Liver (tissue), 8 donors: ENCODE measurements at regions not wholly inside any gene's neighbourhood (a gene's known extent, or its start where the extent isn't known, plus 50 kb on each side); places are given as distances from the start of the nearest gene placed in this dataset.

Experiments
- DNase-seq: peaks from one replicate; pipeline ENCODE4 v3.0.0-alpha.2; 2017; ENCODE audit warnings: low spot score
- H3K27ac ChIP-seq, 2 donors: one replicate each; pipeline ENCODE4 v1.7.0; 2013; ENCODE audit warnings: inconsistent platforms in 2 of 2, low read length in 2 of 2, control low read depth in 1 of 2, low read depth in 1 of 2, mild to moderate bottlenecking in 1 of 2
- H3K27me3 ChIP-seq, 4 donors: one replicate each; pipeline versions ENCODE4 v1.6.1 to v1.7.0; 2013; ENCODE audit warnings: low read length in 3 of 4, inconsistent platforms in 1 of 4, mild to moderate bottlenecking in 1 of 4, moderate library complexity in 1 of 4; ENCODE audit not compliant: control insufficient read depth in 4 of 4, insufficient read depth in 4 of 4
- H3K36me3 ChIP-seq, 4 donors: one replicate each; pipeline versions ENCODE4 v1.6.1 to v1.7.0; 2013; ENCODE audit warnings: low read length in 3 of 4, mild to moderate bottlenecking in 3 of 4, low read depth in 1 of 4, moderate library complexity in 1 of 4; ENCODE audit not compliant: control insufficient read depth in 4 of 4, insufficient read depth in 3 of 4
- H3K4me1 ChIP-seq, 4 donors: one replicate each; pipeline versions ENCODE4 v1.6.1 to v1.7.0; 2013; ENCODE audit warnings: low read length in 3 of 4, mild to moderate bottlenecking in 3 of 4, moderate library complexity in 1 of 4; ENCODE audit not compliant: control insufficient read depth in 4 of 4, insufficient read depth in 4 of 4
- H3K4me3 ChIP-seq, 3 donors: one replicate each; pipeline versions ENCODE4 v1.6.1 to v1.7.0; 2013; ENCODE audit warnings: low read length in 3 of 3, control low read depth in 1 of 3, low read depth in 1 of 3, mild to moderate bottlenecking in 1 of 3
- H3K9ac ChIP-seq, 2 donors: one replicate each; pipeline ENCODE4 v1.7.0; 2013; ENCODE audit warnings: low read length in 2 of 2, mild to moderate bottlenecking in 2 of 2, moderate library complexity in 2 of 2, control low read depth in 1 of 2, low read depth in 1 of 2
- H3K9me3 ChIP-seq, 4 donors: one replicate each; pipeline versions ENCODE4 v1.6.1 to v1.7.0; 2013; ENCODE audit warnings: low read length in 3 of 4; ENCODE audit not compliant: control insufficient read depth in 4 of 4
- EGR1 ChIP-seq, 2 donors: IDR thresholded peaks; 2 replicates each; pipeline ENCODE4 v1.6.1; 2016 to 2018; ENCODE audit warnings: antibody characterized with exemption in 2 of 2, low read depth in 2 of 2
- FOXA1 ChIP-seq: IDR thresholded peaks from 2 replicates; pipeline ENCODE4 v1.6.1; 2016; ENCODE audit warnings: antibody characterized with exemption
- FOXA2 ChIP-seq: IDR thresholded peaks from 2 replicates; pipeline ENCODE4 v1.6.1; 2016; ENCODE audit warnings: antibody characterized with exemption
- GABPA ChIP-seq, 2 donors: IDR thresholded peaks in 1 of 2; conservative IDR thresholded peaks in 1 of 2; 2 replicates each; pipeline ENCODE4 v1.6.1; 2016; ENCODE audit warnings: antibody characterized with exemption in 2 of 2, mild to moderate bottlenecking in 1 of 2, moderate library complexity in 1 of 2
- HNF4A ChIP-seq, 2 donors: conservative IDR thresholded peaks; 2 replicates each; pipeline ENCODE4 v1.6.1; 2016; ENCODE audit warnings: antibody characterized with exemption in 2 of 2, mild to moderate bottlenecking in 2 of 2
- HNF4G ChIP-seq: IDR thresholded peaks from 2 replicates; pipeline ENCODE4 v1.6.1; 2016; ENCODE audit warnings: antibody characterized with exemption
- JUND ChIP-seq, 2 donors: IDR thresholded peaks; 2 replicates each; pipeline ENCODE4 v1.6.1; 2016; ENCODE audit warnings: antibody characterized with exemption in 2 of 2
- NR2F2 ChIP-seq: IDR thresholded peaks from 2 replicates; pipeline ENCODE4 v1.6.1; 2016; ENCODE audit warnings: antibody characterized with exemption
- RAD21 ChIP-seq, 2 donors: IDR thresholded peaks; 2 replicates each; pipeline ENCODE4 v1.6.1; 2016; ENCODE audit warnings: antibody characterized with exemption in 2 of 2, mild to moderate bottlenecking in 2 of 2
- RXRA ChIP-seq, 2 donors: IDR thresholded peaks; 2 replicates each; pipeline ENCODE4 v1.6.1; 2017 to 2018; ENCODE audit warnings: antibody characterized with exemption in 2 of 2, mild to moderate bottlenecking in 1 of 2
- SP1 ChIP-seq: IDR thresholded peaks from 2 replicates; pipeline ENCODE4 v1.6.1; 2018; ENCODE audit warnings: antibody characterized with exemption, mild to moderate bottlenecking
- TAF1 ChIP-seq: conservative IDR thresholded peaks from 2 replicates; pipeline ENCODE4 v1.6.1; 2016; ENCODE audit warnings: antibody characterized with exemption, mild to moderate bottlenecking
- YY1 ChIP-seq: IDR thresholded peaks from 2 replicates; pipeline ENCODE4 v1.6.1; 2016; ENCODE audit warnings: antibody characterized with exemption, mild to moderate bottlenecking
- ZBTB33 ChIP-seq: IDR thresholded peaks from 2 replicates; pipeline ENCODE4 v1.6.1; 2016; ENCODE audit warnings: antibody characterized with exemption
- WGBS: extraction: QIAGEN DNeasy Blood & Tissue Kit; methylation state at CpG from one replicate; pipeline ENCODE4 v1.1.7; 2013; 5-methylcytosine and 5-hydroxymethylcytosine counted together
- TF ChIP-seq, protein P1 (sequence below): IDR thresholded peaks from 2 replicates; pipeline ENCODE4 v1.6.1; 2016; ENCODE audit warnings: antibody characterized with exemption
- TF ChIP-seq, protein P2 (sequence below): fragments of 150-350 bp; IDR thresholded peaks from 2 replicates; pipeline ENCODE4 v1.5.1; 2017; ENCODE audit warnings: improper control_type of control experiment, low read depth, low read length; ENCODE audit not compliant: missing input control
- TF ChIP-seq, protein P3 (sequence below): IDR thresholded peaks from 2 replicates; pipeline ENCODE4 v1.6.1; 2016; ENCODE audit warnings: antibody characterized with exemption
- TF ChIP-seq, protein P4 (sequence below): IDR thresholded peaks from 2 replicates; pipeline ENCODE4 v1.6.1; 2016; ENCODE audit warnings: antibody characterized with exemption, mild to moderate bottlenecking
- donor health status: healthy.
- donor health status: healthy.
- donor health status: healthy.
- donor health status: healthy.
- donor health status: healthy.

DNA sequence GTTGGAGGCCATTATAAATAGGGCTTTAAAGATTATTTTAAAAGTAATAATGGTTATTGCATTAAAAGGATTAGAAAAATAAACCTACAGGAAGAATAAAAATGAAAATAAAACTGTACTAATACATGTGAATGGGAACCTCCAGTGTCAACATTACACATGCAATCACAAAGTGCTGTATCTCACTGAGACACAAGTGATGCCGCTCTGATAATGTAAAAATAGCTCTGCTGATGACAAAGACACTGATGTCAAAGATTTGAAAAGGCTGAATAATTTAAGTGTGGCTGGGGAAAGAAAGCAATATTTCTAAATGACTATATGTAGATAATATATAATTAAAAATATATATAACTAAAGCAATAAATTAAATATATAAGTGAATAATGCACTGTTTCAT lies 129.1 kb upstream of the RAP2B start:
- no peaks in the 10 kb centered on the region for H3K9me3 ChIP-seq
- no peak for DNase-seq
- no peak overlapping the region for H3K9ac ChIP-seq
- no peak for TF ChIP-seq NR2F2
- no peak for TF ChIP-seq RXRA (IDR thresholded peaks at IDR 0.05)
- TF ChIP-seq, protein P1, sequence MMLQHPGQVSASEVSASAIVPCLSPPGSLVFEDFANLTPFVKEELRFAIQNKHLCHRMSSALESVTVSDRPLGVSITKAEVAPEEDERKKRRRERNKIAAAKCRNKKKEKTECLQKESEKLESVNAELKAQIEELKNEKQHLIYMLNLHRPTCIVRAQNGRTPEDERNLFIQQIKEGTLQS: no peak
- TF ChIP-seq HNF4G: no peak
- TF ChIP-seq, protein P2, sequence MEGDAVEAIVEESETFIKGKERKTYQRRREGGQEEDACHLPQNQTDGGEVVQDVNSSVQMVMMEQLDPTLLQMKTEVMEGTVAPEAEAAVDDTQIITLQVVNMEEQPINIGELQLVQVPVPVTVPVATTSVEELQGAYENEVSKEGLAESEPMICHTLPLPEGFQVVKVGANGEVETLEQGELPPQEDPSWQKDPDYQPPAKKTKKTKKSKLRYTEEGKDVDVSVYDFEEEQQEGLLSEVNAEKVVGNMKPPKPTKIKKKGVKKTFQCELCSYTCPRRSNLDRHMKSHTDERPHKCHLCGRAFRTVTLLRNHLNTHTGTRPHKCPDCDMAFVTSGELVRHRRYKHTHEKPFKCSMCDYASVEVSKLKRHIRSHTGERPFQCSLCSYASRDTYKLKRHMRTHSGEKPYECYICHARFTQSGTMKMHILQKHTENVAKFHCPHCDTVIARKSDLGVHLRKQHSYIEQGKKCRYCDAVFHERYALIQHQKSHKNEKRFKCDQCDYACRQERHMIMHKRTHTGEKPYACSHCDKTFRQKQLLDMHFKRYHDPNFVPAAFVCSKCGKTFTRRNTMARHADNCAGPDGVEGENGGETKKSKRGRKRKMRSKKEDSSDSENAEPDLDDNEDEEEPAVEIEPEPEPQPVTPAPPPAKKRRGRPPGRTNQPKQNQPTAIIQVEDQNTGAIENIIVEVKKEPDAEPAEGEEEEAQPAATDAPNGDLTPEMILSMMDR: no peak
- no peak for TF ChIP-seq JUND (IDR thresholded peaks at IDR 0.05)
- no peak for TF ChIP-seq TAF1
- no peak for TF ChIP-seq YY1
- TF ChIP-seq RAD21 (IDR thresholded peaks at IDR 0.05): no peak
- TF ChIP-seq SP1: no peak
- TF ChIP-seq FOXA1: no peak
- no peak for TF ChIP-seq HNF4A (conservative IDR thresholded peaks at IDR 0.05)
- TF ChIP-seq, protein P3, sequence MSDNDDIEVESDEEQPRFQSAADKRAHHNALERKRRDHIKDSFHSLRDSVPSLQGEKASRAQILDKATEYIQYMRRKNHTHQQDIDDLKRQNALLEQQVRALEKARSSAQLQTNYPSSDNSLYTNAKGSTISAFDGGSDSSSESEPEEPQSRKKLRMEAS: no peak
- no peak for TF ChIP-seq GABPA (IDR thresholded peaks at IDR 0.05 in 1 of 2, conservative IDR thresholded peaks at IDR 0.05 in 1 of 2)
- TF ChIP-seq FOXA2: no peak
- TF ChIP-seq EGR1 (IDR thresholded peaks at IDR 0.05; ENCODE audit: low read depth in 2 of 2): no peak
- WGBS: 97% methylated on average over 1 of the region's 1 CpG
- H3K4me3 ChIP-seq: no peak overlapping the region
- H3K27me3 ChIP-seq: peaks cover 0 to 2% (median 0%) of the 10 kb centered on the region in 4 donors
- H3K36me3 ChIP-seq: no peaks in the 10 kb centered on the region
- no peaks in the 10 kb centered on the region for H3K4me1 ChIP-seq
- H3K27ac ChIP-seq: no peak overlapping the region

DNA sequence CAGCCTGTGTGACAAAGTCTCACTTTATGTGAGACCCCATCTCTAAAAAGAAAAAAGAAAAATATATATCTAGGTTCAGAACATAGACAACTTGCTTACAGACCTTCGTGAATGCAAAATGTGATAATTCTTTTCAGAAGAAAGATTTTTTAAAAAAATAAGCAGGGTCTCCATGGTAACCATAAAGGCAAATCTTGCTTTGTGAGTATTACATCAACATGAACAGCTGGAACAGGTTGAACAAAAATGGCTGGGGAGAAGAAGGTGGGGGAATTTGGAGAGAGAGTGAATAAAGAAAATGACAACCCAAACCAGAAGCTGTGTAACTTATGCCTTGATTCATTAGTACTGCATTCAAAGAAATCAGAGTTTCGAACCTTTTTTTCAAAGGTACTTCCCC lies 125.2 kb upstream of the RAP2B start:
- no peak for TF ChIP-seq JUND (IDR thresholded peaks at IDR 0.05)
- TF ChIP-seq GABPA (IDR thresholded peaks at IDR 0.05 in 1 of 2, conservative IDR thresholded peaks at IDR 0.05 in 1 of 2): no peak
- no peak for TF ChIP-seq FOXA2
- TF ChIP-seq, protein P2: no peak
- TF ChIP-seq, protein P4, sequence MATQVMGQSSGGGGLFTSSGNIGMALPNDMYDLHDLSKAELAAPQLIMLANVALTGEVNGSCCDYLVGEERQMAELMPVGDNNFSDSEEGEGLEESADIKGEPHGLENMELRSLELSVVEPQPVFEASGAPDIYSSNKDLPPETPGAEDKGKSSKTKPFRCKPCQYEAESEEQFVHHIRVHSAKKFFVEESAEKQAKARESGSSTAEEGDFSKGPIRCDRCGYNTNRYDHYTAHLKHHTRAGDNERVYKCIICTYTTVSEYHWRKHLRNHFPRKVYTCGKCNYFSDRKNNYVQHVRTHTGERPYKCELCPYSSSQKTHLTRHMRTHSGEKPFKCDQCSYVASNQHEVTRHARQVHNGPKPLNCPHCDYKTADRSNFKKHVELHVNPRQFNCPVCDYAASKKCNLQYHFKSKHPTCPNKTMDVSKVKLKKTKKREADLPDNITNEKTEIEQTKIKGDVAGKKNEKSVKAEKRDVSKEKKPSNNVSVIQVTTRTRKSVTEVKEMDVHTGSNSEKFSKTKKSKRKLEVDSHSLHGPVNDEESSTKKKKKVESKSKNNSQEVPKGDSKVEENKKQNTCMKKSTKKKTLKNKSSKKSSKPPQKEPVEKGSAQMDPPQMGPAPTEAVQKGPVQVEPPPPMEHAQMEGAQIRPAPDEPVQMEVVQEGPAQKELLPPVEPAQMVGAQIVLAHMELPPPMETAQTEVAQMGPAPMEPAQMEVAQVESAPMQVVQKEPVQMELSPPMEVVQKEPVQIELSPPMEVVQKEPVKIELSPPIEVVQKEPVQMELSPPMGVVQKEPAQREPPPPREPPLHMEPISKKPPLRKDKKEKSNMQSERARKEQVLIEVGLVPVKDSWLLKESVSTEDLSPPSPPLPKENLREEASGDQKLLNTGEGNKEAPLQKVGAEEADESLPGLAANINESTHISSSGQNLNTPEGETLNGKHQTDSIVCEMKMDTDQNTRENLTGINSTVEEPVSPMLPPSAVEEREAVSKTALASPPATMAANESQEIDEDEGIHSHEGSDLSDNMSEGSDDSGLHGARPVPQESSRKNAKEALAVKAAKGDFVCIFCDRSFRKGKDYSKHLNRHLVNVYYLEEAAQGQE: no peak
- no peak for TF ChIP-seq FOXA1
- no peak for TF ChIP-seq YY1
- TF ChIP-seq, protein P3: no peak
- TF ChIP-seq SP1: no peak
- TF ChIP-seq EGR1 (IDR thresholded peaks at IDR 0.05; ENCODE audit: low read depth in 2 of 2): no peak
- TF ChIP-seq HNF4A (conservative IDR thresholded peaks at IDR 0.05): no peak
- TF ChIP-seq ZBTB33: no peak
- TF ChIP-seq NR2F2: no peak
- no peak for TF ChIP-seq TAF1
- no peak for TF ChIP-seq RXRA (IDR thresholded peaks at IDR 0.05)
- TF ChIP-seq RAD21 (IDR thresholded peaks at IDR 0.05): no peak
- TF ChIP-seq, protein P1: no peak
- TF ChIP-seq HNF4G: no peak

More for the DNA sequence above, 125.2 kb upstream of the RAP2B start:
- Histone ChIP-seq H3K36me3 (no peaks in the 10 kb centered on the region), H3K27me3 (peaks cover 0 to 2% (median 0%) of the 10 kb centered on the region in 4 donors), H3K9me3 (no peaks in the 10 kb centered on the region), H3K9ac (no peak overlapping the region), H3K27ac (no peak overlapping the region), H3K4me1 (peaks cover 0 to 2% (median 0%) of the 10 kb centered on the region in 4 donors), H3K4me3 (no peak overlapping the region)
- 90% methylated on average over 2 of the region's 2 CpGs for WGBS
- no peak for DNase-seq
